GM18868 (cell line): ENCODE measurements at regions not wholly inside any gene's neighbourhood (a gene's known extent, or its start where the extent isn't known, plus 50 kb on each side); places are given as distances from the start of the nearest gene placed in this dataset.
"Not testable (repeated sequence)": the region's sequence is repeated elsewhere in the genome, so short reads cannot be mapped to it uniquely, and the experiment has no call there.

Experiments used
- ATAC-seq: cut with Tn5 transposase; IDR thresholded peaks from one replicate; pipeline ENCODE4 v1.9.1; 2021; ENCODE audit warnings: mild to moderate bottlenecking, moderate library complexity; ENCODE audit not compliant: unreplicated experiment

DNA sequence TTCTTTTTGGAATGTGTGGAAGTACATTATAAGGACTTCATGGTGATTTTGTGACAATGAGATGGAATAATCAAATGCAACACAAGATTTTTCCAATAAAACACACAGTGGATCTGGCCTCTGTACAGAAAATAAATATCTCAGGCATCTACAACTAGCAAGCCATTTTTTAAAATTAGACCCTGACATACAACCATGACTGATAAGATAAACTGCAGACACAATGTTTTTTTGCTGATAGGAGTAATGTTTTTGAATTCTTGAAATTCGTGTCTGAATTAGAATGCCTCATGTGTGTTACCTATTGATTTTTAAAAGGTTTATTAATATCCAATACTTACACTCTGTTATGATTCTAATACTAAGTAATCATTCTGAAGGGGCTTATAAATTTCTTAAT is 328.1 kb downstream of the HGF start:
- no peak for ATAC-seq

DNA sequence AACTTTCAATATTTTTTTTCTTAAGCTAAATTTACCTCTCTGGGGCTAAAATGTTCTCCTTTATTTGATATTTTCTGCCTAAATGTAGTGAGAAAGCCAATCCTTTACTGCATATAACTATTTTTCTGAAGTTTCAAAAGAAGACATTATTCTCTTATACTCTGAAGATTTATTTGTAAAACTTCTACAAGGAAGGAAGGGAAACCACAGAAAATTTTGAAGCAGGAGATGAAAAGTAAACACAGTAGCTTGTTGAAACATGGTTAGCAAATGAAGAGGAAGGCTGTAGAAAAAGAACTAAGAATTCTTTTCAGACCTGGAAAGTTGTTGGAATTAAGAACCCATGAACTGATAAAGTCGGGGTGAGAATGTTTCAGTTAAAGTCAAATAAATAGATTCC is 330.3 kb downstream of the HGF start:
- no peak for ATAC-seq

GRCh38 chr7:81437160-81437559 is 332.7 kb downstream of the HGF start:
- not testable (repeated sequence) for ATAC-seq

- ATAC-seq = no peak
Measured at GRCh38 chr7:81433692-81434331, 336.0 kb downstream of the HGF start.

DNA sequence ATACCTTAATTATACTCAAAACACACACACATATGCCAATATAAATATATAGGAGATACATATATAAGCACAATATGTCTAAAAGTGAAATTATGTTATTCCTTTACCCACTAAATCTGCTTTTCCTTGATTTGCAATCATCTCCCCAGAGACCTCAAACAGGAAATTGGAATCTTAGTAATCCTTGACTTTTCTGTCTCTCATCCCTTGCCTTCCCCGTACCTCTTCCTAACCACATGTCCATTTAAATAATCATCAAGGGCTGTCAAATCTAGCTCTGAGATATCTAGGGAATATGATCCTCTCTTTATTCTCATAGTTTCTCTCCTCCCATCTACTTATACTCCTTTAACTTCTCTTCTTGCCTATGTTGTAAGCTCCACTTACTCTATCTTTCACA is 336.6 kb downstream of the HGF start:
- no peak for ATAC-seq

GRCh38 chr7:81430761-81431160 is 339.1 kb downstream of the HGF start:
- no peak for ATAC-seq

DNA sequence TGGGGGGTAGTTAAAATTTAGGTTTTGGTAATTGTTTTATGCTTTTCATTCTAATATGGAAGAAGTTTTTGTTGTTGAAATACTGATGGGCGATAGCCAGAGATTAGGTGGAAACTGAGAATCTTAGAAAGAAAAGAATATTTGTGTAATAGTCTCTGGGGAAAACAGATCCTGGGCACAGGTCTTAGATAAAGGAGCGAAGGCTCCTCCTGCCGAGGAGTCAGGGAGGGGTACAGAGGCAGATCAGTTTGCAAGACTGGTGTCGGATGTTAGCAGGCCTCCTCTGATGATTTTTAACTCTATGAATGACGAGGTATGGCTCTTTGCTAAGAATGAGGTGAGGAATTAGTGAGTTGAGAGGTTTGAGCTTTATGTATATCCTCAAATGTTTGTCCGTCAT is 339.7 kb downstream of the HGF start:
- ATAC-seq = no peak

GRCh38 chr7:81427461-81427860 is 342.4 kb downstream of the HGF start:
- ATAC-seq = no peak

- ATAC-seq = no peak
Measured at GRCh38 chr7:81420526-81421226, 349.2 kb downstream of the HGF start.

- no peak for ATAC-seq
Measured at GRCh38 chr7:81419731-81420130, 350.1 kb downstream of the HGF start.

DNA sequence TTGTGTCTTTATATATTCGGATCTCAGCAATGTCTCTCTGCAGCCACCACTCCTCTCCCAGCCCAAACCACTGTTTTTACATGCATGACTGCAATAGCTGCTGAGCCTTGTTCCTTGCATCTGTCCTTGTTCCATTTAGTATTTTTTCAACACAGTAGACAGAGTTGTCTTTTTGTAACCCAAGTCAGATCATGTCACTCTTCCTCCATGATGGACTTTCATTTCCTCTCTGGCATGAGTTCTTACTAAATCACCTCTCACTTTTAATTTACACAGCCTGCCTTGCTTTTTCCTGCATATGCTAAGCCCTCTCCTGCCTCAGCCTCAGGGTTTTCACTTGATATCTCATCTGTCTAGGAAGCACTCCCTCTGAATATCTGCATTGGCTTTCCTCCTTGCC is 353.2 kb downstream of the HGF start:
- ATAC-seq = no peak

- no peak for ATAC-seq
Measured at GRCh38 chr7:81415181-81415580, 354.7 kb downstream of the HGF start.

GRCh38 chr7:81414411-81414810 is 355.4 kb downstream of the HGF start:
- no peak for ATAC-seq

DNA sequence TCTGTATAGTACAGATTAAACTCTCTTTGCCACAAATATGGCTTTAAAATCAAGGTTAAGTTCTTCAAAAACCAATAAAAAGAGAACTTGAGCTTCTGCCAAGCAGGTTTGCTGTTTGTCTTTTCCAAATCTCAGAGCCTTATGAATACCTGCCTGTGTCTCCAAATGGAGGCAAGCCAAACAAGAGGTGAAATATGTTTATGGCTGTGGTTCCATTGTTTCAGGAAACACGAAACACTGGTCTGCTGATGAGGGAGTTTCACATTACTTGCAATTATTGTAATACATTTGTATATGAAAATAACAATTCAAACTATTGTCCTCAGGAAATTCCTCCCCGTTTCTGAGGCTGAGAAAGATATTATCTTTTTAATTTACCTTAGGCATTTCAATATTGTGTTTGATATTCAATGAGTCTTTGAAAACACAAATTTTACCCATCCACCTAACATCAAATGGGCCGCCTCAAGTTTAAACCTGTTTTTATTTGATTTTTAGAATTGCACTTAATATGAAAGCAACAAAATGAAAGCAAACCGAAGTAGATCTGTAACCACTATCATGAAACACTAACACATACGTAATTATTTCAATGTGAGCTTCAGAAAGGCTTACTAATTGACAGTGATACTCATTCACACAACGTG is 359.3 kb downstream of the HGF start:
- ATAC-seq = no peak

- ATAC-seq = no peak
Measured at GRCh38 chr7:81408728-81409127, 361.1 kb downstream of the HGF start.

DNA sequence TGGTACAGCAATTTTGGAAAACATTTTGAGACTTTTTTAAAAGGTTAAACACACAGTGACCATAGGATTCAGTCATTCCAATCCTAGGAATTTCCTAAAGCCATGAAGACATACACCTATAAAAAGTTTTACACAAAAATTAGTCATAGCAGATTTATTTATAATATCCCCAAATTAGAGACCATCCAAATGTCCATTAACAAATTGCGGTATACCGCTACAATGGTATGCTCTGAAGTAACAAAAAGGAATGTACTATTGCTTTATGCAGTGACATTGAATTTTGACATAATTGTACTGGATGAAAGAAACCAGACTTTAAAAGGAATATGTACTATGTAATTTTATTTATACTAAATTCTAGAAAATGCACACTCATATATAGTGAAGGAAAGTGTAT is 362.8 kb downstream of the HGF start:
- no peak for ATAC-seq

- ATAC-seq = no peak
Measured at GRCh38 chr7:81404669-81405068, 365.2 kb downstream of the HGF start.

DNA sequence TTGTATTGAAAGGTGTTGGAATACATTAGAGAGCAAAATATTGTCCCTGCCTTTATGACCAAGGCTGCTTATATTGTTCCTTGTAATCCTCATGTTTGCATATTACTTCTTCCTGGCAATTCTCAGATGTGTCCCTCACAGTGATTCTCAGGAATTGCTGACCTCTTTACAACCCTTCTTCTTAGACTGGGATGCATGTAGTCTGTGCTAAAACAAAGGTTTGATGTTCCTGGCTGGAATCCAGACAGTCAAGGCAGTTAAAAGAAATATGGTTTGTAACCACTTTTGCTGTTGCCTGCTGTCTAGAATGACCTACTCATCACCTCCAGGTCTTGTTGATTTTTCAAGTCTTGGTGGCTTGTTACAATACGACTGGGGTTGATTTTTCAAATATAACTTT is 367.6 kb downstream of the HGF start:
- no peak for ATAC-seq

GRCh38 chr7:81399471-81399870 is 370.4 kb downstream of the HGF start:
- no peak for ATAC-seq

GRCh38 chr7:81394029-81394428 is 375.8 kb downstream of the HGF start:
- no peak for ATAC-seq

DNA sequence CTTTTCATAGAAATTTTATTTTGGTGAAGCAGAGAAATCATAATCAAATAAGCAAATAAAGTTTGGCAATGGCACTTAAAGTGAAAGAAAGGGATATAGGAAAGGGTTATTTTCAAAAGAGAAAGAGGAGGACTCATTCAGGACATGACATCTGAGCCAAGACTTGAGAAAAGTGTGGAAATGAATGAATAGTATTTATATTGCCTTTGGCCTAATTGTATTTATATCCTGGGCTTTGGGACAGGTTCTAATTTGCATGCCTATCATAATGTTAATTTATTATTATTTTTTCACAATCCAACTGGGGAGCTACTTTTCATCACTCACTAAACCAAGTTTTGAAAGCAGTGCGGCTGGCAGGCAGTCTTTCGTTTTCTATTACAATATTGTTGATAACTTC is 376.8 kb downstream of the HGF start:
- no peak for ATAC-seq

GRCh38 chr7:81385370-81385769 is 384.5 kb downstream of the HGF start:
- ATAC-seq = no peak
